ENCODE measurements at regions not wholly inside any gene's neighbourhood (a gene's known extent, or its start where the extent isn't known, plus 50 kb on each side); places are given as distances from the start of the nearest gene placed in this dataset.

DNA sequence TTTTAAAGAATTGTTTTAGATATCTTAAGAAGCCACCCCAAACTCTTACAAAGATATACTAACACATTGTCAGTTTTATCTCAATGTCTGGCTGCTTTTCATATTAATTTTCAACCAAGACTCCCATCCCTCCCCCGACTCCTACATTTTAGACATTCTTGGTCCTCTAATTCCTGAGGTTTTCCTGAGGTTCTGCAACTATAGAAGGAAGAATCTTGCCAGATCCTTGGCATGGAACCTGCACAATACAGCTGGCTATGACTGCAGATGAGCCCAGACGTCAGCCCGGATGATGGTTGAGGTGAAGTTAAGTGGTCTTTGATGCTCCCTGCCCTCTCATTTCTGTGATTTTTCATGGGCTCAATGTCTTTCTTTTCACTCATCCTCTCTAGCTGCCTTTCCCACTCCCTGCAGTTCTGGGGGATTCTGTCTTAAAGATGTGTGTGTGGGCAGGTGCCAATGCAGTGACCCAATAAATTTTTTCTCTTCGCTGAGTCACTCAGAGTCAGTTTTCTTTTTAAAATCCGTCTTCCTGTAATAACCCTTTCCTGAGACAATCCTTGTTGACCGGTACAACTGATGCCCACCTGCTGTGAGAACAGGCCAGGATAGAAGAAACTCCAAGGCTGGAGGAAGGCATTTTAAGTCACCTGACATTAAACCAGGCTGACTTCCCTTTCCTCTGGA is 237.8 kb upstream of the GAS1 start:
- no peaks in the 10 kb centered on the region for H3K36me3 ChIP-seq (ENCODE audit: control insufficient read depth in 2 of 2, insufficient read depth in 2 of 2, low read length in 1 of 2)
- H3K27me3 ChIP-seq (ENCODE audit: control insufficient read depth in 2 of 2, insufficient read depth in 1 of 2, low read length in 1 of 2): no peaks in the 10 kb centered on the region
- H3K27ac ChIP-seq (ENCODE audit: low read depth in 1 of 2, low read length in 1 of 2): no peak overlapping the region
- DNase-seq (ENCODE audit: low read depth in 6 of 9, low spot score in 9 of 9): no peak
- no peaks in the 10 kb centered on the region for H3K4me1 ChIP-seq (ENCODE audit: control insufficient read depth in 2 of 2, insufficient read depth in 2 of 2, low read length in 2 of 2)
- H3K9me3 ChIP-seq (ENCODE audit: control insufficient read depth in 2 of 2, insufficient read depth in 1 of 2, low read length in 1 of 2): no peaks in the 10 kb centered on the region
- 87% methylated on average over 6 of the region's 6 CpGs for WGBS
- no peak overlapping the region for H3K4me3 ChIP-seq (ENCODE audit: low read length in 2 of 2)

DNA sequence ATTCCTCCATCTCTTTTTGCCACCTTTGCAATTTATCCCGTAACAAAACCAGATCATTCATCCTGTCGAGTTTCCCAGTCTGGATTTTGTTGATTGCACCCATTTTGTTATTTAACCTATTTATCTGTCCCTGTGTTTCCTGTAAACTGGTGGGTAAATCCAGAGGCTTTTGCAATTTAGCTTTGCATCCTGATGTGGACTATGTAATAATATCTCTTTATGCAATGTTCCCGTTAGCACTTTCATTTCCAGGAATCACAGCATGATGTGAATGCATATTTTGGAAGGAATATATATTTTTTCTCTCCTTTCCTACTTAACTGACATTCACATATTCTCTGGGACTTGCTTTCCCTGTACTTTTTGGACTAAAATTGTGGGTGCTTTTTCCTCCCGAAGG is 240.3 kb upstream of the GAS1 start:
- H3K27me3 ChIP-seq (ENCODE audit: control insufficient read depth in 2 of 2, insufficient read depth in 1 of 2, low read length in 1 of 2): no peaks in the 10 kb centered on the region
- H3K36me3 ChIP-seq (ENCODE audit: control insufficient read depth in 2 of 2, insufficient read depth in 2 of 2, low read length in 1 of 2): no peaks in the 10 kb centered on the region
- H3K27ac ChIP-seq (ENCODE audit: low read depth in 1 of 2, low read length in 1 of 2): no peak overlapping the region
- WGBS: 90% methylated on average over 4 of the region's 4 CpGs
- H3K9me3 ChIP-seq (ENCODE audit: control insufficient read depth in 2 of 2, insufficient read depth in 1 of 2, low read length in 1 of 2): no peaks in the 10 kb centered on the region
- H3K4me1 ChIP-seq (ENCODE audit: control insufficient read depth in 2 of 2, insufficient read depth in 2 of 2, low read length in 2 of 2): no peaks in the 10 kb centered on the region
- DNase-seq (ENCODE audit: low read depth in 6 of 9, low spot score in 9 of 9): no peak
- no peak overlapping the region for H3K4me3 ChIP-seq (ENCODE audit: low read length in 2 of 2)

DNA sequence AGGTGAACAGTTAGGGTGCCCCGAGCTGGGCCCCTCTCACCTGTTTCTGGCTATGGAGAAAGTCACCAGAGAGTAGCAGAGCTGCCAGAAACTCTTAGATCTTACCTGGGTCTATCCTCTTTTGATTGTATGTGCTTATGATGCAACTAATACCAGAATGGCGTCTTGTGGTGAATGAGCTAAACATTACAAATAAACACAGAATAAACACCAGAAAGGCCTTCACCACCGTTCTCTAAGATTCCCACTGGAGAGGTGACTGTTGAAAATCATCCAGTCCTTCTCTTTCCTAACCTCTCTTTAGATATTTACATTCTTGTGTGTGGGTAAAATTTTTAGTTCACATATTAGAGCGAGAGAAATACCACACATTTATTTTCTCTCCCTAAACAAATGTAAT is 241.7 kb upstream of the GAS1 start:
- H3K9me3 ChIP-seq (ENCODE audit: control insufficient read depth in 2 of 2, insufficient read depth in 1 of 2, low read length in 1 of 2): no peaks in the 10 kb centered on the region
- H3K4me3 ChIP-seq (ENCODE audit: low read length in 2 of 2): no peak overlapping the region
- H3K4me1 ChIP-seq (ENCODE audit: control insufficient read depth in 2 of 2, insufficient read depth in 2 of 2, low read length in 2 of 2): no peaks in the 10 kb centered on the region
- H3K36me3 ChIP-seq (ENCODE audit: control insufficient read depth in 2 of 2, insufficient read depth in 2 of 2, low read length in 1 of 2): no peaks in the 10 kb centered on the region
- 91% methylated on average over 4 of the region's 4 CpGs for WGBS
- no peak overlapping the region for H3K27ac ChIP-seq (ENCODE audit: low read depth in 1 of 2, low read length in 1 of 2)
- no peak for DNase-seq (ENCODE audit: low read depth in 6 of 9, low spot score in 9 of 9)
- no peaks in the 10 kb centered on the region for H3K27me3 ChIP-seq (ENCODE audit: control insufficient read depth in 2 of 2, insufficient read depth in 1 of 2, low read length in 1 of 2)

DNA sequence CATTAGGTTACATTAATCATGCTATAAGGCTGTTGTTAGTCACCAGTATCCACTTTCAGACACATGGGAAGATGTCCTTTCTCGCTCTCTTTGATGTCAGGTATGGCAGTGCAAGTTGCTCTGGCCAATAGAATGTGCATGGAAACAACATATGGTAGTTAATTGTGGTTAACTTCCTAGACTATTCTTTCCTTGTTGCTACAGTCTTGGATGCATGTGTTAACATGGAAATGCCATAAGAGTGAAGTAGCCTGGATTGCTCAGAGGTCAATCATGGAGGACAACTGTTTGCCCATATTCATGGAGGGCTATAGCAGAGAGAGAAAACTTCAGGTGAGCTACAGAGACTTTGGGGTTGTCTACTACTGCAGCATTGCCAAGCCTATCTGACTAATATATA is 245.8 kb upstream of the GAS1 start:
- WGBS: 83% methylated on average over 1 of the region's 1 CpG
- no peaks in the 10 kb centered on the region for H3K9me3 ChIP-seq (ENCODE audit: control insufficient read depth in 2 of 2, insufficient read depth in 1 of 2, low read length in 1 of 2)
- H3K27ac ChIP-seq (ENCODE audit: low read depth in 1 of 2, low read length in 1 of 2): no peak overlapping the region
- H3K36me3 ChIP-seq (ENCODE audit: control insufficient read depth in 2 of 2, insufficient read depth in 2 of 2, low read length in 1 of 2): no peaks in the 10 kb centered on the region
- no peaks in the 10 kb centered on the region for H3K4me1 ChIP-seq (ENCODE audit: control insufficient read depth in 2 of 2, insufficient read depth in 2 of 2, low read length in 2 of 2)
- H3K4me3 ChIP-seq (ENCODE audit: low read length in 2 of 2): no peak overlapping the region
- DNase-seq (ENCODE audit: low read depth in 6 of 9, low spot score in 9 of 9): no peak
- H3K27me3 ChIP-seq (ENCODE audit: control insufficient read depth in 2 of 2, insufficient read depth in 1 of 2, low read length in 1 of 2): no peaks in the 10 kb centered on the region

DNA sequence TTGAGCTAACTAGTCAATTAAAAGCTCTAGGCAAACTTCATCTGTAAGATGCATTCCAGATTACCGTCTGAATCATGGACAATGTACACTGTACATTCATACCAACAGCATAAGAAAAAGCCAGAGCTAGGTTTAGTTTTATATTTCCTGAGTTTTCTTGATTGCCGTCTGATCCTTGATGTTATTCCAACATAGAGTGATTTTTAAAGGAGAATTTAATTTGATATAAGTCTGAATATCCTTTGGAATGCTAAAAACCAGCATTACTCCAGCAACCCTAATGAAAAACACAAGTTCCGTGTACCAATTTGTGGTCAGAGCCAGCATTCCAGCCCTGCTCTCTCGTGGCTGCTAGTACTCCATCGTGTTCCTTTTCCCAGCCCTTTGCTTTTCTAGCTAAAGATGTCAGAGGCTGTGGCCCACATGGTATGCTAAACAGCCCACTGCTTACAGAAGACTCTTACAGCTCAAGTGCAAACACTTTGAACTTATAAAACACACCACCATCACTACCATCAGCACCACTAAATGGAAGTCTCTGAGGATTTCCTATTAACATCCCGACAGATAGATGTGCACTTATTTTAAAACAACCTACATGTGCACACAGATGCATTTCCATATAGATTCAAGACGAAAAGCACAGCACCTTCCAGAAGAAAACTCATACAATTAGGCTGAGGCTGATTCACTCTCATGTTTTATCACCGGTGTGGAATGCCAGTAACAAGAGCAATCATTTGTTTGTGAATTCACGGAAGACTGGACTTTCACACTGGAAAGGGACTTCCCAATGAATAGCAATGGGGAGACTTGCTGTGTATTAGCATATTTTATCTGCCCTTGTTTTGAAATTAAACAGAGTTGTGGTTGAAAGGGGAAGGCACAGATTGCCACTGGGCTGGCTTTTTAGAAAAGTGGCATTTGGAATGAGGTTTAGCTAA is 246.9 kb upstream of the GAS1 start:
- no peak for DNase-seq (ENCODE audit: low read depth in 6 of 9, low spot score in 9 of 9)
- Histone ChIP-seq H3K4me3 (ENCODE audit: low read length in 2 of 2) (no peak overlapping the region), H3K36me3 (ENCODE audit: control insufficient read depth in 2 of 2, insufficient read depth in 2 of 2, low read length in 1 of 2) (no peaks in the 10 kb centered on the region), H3K4me1 (ENCODE audit: control insufficient read depth in 2 of 2, insufficient read depth in 2 of 2, low read length in 2 of 2) (no peaks in the 10 kb centered on the region), H3K27me3 (ENCODE audit: control insufficient read depth in 2 of 2, insufficient read depth in 1 of 2, low read length in 1 of 2) (no peaks in the 10 kb centered on the region), H3K9me3 (ENCODE audit: control insufficient read depth in 2 of 2, insufficient read depth in 1 of 2, low read length in 1 of 2) (no peaks in the 10 kb centered on the region), H3K27ac (ENCODE audit: low read depth in 1 of 2, low read length in 1 of 2) (no peak overlapping the region)
- 89% methylated on average over 9 of the region's 9 CpGs for WGBS

DNA sequence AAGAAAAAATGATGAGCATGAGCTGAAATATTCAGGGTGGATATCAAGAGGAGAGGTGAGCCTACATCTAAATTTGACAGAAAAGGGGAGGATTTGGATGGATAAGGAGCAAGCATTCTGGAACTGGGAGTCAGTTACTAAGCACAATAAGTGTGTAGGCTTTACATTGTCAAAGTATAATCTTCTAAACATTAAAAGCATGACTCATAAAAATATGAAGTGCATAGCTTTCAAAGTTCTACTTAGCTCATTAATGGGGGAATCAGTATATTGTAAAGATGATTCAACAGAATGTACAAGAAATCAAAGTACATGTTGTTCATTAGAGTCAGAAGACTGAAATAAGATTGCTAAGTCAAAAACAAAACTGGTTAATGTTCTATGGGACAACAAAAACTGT is 248.0 kb upstream of the GAS1 start:
- Histone ChIP-seq H3K4me1 (ENCODE audit: control insufficient read depth in 2 of 2, insufficient read depth in 2 of 2, low read length in 2 of 2) (no peaks in the 10 kb centered on the region), H3K27me3 (ENCODE audit: control insufficient read depth in 2 of 2, insufficient read depth in 1 of 2, low read length in 1 of 2) (no peaks in the 10 kb centered on the region), H3K36me3 (ENCODE audit: control insufficient read depth in 2 of 2, insufficient read depth in 2 of 2, low read length in 1 of 2) (no peaks in the 10 kb centered on the region), H3K4me3 (ENCODE audit: low read length in 2 of 2) (no peak overlapping the region), H3K9me3 (ENCODE audit: control insufficient read depth in 2 of 2, insufficient read depth in 1 of 2, low read length in 1 of 2) (no peaks in the 10 kb centered on the region), H3K27ac (ENCODE audit: low read depth in 1 of 2, low read length in 1 of 2) (no peak overlapping the region)
- no peak for DNase-seq (ENCODE audit: low read depth in 6 of 9, low spot score in 9 of 9)

DNA sequence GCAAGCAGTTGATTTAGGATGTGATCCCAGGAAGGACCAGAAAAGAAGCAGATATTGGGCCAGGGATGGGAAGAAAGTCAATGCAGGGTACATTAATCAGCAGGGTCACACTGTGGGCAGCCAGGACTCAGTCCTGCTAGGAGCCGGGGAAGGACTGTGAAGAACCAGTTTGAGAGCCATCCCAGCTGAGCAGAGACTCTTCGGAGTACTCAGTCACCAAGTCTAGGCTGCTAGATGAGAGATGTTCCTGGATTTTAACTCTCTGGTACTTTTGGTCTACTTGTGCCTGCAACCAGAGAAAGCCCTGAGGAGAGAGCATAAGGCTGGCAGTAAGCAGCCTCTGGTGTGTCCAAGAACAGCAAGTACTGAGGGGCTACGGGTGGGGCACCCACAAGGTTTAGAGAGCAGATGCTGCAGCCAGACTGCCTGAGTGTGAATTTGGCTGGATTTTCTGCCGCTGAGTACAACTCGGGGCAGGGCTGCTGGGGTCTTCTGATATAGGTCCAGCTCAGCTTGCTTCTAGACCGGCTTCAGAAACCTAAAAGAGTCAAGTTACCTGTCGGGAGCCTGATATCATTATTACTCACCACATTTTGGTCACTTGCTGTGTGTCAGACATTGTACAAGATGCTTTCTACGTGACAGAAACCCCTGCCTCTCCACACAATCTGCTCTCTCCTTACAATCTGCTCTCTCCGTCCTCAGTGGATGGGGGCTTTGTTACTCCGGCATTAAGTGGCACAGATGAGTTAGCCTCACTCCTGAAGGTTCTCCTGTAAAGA is 250.2 kb upstream of the GAS1 start:
- Histone ChIP-seq H3K27ac (ENCODE audit: low read depth in 1 of 2, low read length in 1 of 2) (no peak overlapping the region), H3K27me3 (ENCODE audit: control insufficient read depth in 2 of 2, insufficient read depth in 1 of 2, low read length in 1 of 2) (no peaks in the 10 kb centered on the region), H3K36me3 (ENCODE audit: control insufficient read depth in 2 of 2, insufficient read depth in 2 of 2, low read length in 1 of 2) (no peaks in the 10 kb centered on the region), H3K9me3 (ENCODE audit: control insufficient read depth in 2 of 2, insufficient read depth in 1 of 2, low read length in 1 of 2) (no peaks in the 10 kb centered on the region), H3K4me3 (ENCODE audit: low read length in 2 of 2) (no peak overlapping the region), H3K4me1 (ENCODE audit: control insufficient read depth in 2 of 2, insufficient read depth in 2 of 2, low read length in 2 of 2) (no peaks in the 10 kb centered on the region)
- no peak for DNase-seq (ENCODE audit: low read depth in 6 of 9, low spot score in 9 of 9)
- 93% methylated on average over 10 of the region's 10 CpGs for WGBS

DNA sequence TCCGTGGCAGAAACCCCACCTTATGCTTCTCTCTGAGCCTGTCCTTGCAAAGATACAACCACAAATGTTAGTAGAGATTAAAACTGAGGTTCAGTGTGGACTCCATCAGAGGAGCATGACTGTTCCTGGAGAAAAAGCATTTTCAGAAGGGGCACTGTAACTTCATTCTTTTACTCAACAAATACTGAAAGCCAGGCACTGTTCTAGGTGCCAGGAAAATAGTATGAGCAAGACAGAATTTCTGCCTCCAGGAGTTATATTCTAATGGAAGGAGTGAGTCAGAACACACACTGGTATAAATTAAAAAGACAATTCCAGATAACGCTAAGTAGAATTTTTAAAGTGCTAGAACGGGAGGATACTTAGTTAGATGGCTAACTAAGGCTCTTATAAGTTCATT is 251.4 kb upstream of the GAS1 start:
- DNase-seq (ENCODE audit: low read depth in 6 of 9, low spot score in 9 of 9): no peak
- no peak overlapping the region for H3K4me3 ChIP-seq (ENCODE audit: low read length in 2 of 2)
- no peaks in the 10 kb centered on the region for H3K9me3 ChIP-seq (ENCODE audit: control insufficient read depth in 2 of 2, insufficient read depth in 1 of 2, low read length in 1 of 2)
- H3K27me3 ChIP-seq (ENCODE audit: control insufficient read depth in 2 of 2, insufficient read depth in 1 of 2, low read length in 1 of 2): no peaks in the 10 kb centered on the region
- WGBS: 92% methylated on average over 3 of the region's 3 CpGs
- H3K4me1 ChIP-seq (ENCODE audit: control insufficient read depth in 2 of 2, insufficient read depth in 2 of 2, low read length in 2 of 2): no peaks in the 10 kb centered on the region
- no peaks in the 10 kb centered on the region for H3K36me3 ChIP-seq (ENCODE audit: control insufficient read depth in 2 of 2, insufficient read depth in 2 of 2, low read length in 1 of 2)
- no peak overlapping the region for H3K27ac ChIP-seq (ENCODE audit: low read depth in 1 of 2, low read length in 1 of 2)

DNA sequence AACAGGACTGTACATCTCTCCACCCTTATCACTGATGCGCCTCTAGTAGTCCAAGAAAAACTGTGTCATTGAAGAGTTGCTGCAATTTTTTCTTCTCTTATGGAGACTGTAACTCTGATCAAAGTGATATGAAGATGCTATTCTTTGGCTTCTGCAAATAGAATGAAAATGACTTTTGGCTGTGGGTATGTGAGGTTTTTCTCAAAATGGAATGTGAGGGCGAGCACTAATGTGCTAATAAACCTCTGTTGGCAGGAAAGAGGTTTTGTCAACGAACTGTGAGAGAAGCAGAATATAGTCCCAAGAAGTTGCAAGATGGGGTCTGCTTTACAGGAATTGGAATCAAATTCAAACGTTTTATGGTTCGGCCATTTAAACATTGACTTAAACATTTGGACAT is 252.0 kb upstream of the GAS1 start:
- no peaks in the 10 kb centered on the region for H3K27me3 ChIP-seq (ENCODE audit: control insufficient read depth in 2 of 2, insufficient read depth in 1 of 2, low read length in 1 of 2)
- H3K9me3 ChIP-seq (ENCODE audit: control insufficient read depth in 2 of 2, insufficient read depth in 1 of 2, low read length in 1 of 2): no peaks in the 10 kb centered on the region
- no peak overlapping the region for H3K27ac ChIP-seq (ENCODE audit: low read depth in 1 of 2, low read length in 1 of 2)
- no peak overlapping the region for H3K4me3 ChIP-seq (ENCODE audit: low read length in 2 of 2)
- 89% methylated on average over 5 of the region's 5 CpGs for WGBS
- H3K36me3 ChIP-seq (ENCODE audit: control insufficient read depth in 2 of 2, insufficient read depth in 2 of 2, low read length in 1 of 2): no peaks in the 10 kb centered on the region
- H3K4me1 ChIP-seq (ENCODE audit: control insufficient read depth in 2 of 2, insufficient read depth in 2 of 2, low read length in 2 of 2): no peaks in the 10 kb centered on the region
- DNase-seq (ENCODE audit: low read depth in 6 of 9, low spot score in 9 of 9): no peak

Measured in thymus (tissue), 11 donors.